OCI-LY1 (cell line): ENCODE measurements at regions not wholly inside any gene's neighbourhood (a gene's known extent, or its start where the extent isn't known, plus 50 kb on each side); places are given as distances from the start of the nearest gene placed in this dataset.

Experiments used
- H2AFZ ChIP-seq: fragments of 200-600 bp; sonication (generic), shearing (Covaris generic); 2 replicates; pipeline ENCODE4 v1.6.0; 2014; ENCODE audit warnings: antibody characterized with exemption, mild to moderate bottlenecking, low read length
- H3F3A ChIP-seq: fragments of 200-600 bp; sonication (generic), shearing (Covaris generic); 2 replicates; pipeline ENCODE4 v1.6.0; 2014; ENCODE audit warnings: mild to moderate bottlenecking, antibody characterized with exemption, low read length, moderate library complexity; ENCODE audit not compliant: insufficient read depth
- H3K27ac ChIP-seq: fragments of 200-600 bp; sonication (generic); 2 replicates; pipeline ENCODE4 v1.5.1; 2014; ENCODE audit warnings: low read length, mixed run types, mild to moderate bottlenecking, low read depth; ENCODE audit not compliant: poor library complexity, severe bottlenecking
- H3K27me3 ChIP-seq: fragments of 200-600 bp; sonication (generic); 2 replicates; pipeline ENCODE4 v1.6.0; 2014; ENCODE audit warnings: antibody characterized with exemption, mild to moderate bottlenecking, low read length, moderate library complexity; ENCODE audit not compliant: insufficient read depth
- H3K36me3 ChIP-seq: fragments of 200-600 bp; sonication (generic); 2 replicates; pipeline ENCODE4 v1.6.1; 2014; ENCODE audit warnings: mild to moderate bottlenecking, antibody characterized with exemption, low read length, moderate library complexity, mixed read lengths; ENCODE audit not compliant: insufficient read depth
- H3K4me1 ChIP-seq: fragments of 200-600 bp; sonication (generic); 2 replicates; pipeline ENCODE4 v1.5.1; 2014; ENCODE audit warnings: mild to moderate bottlenecking, low read length, moderate library complexity; ENCODE audit not compliant: insufficient read depth, severe bottlenecking
- H3K4me2 ChIP-seq: fragments of 200-600 bp; sonication (generic), shearing (Covaris generic); 2 replicates; pipeline ENCODE4 v1.6.1; 2014; ENCODE audit warnings: low read length
- H3K4me3 ChIP-seq: fragments of 200-600 bp; sonication (generic); 2 replicates; pipeline ENCODE4 v1.5.1; 2014; ENCODE audit warnings: low read length, low read depth, mild to moderate bottlenecking, mixed read lengths; ENCODE audit not compliant: poor library complexity, severe bottlenecking
- H3K79me2 ChIP-seq: fragments of 200-600 bp; shearing (Covaris generic); 2 replicates; pipeline ENCODE4 v1.6.1; 2016; ENCODE audit warnings: mixed run types, low read length, mixed read lengths; ENCODE audit not compliant: insufficient read depth
- H3K9ac ChIP-seq: fragments of 200-600 bp; sonication (generic), shearing (Covaris generic); 2 replicates; pipeline ENCODE4 v1.6.1; 2014; ENCODE audit warnings: mild to moderate bottlenecking, low read length, mixed read lengths
- H3K9me2 ChIP-seq: fragments of 200-600 bp; sonication (generic), shearing (Covaris generic); 2 replicates; pipeline ENCODE4 v1.6.1; 2014; ENCODE audit warnings: low read depth, mild to moderate bottlenecking, low read length, mixed read lengths
- H3K9me3 ChIP-seq: fragments of 200-600 bp; shearing (Covaris generic); 2 replicates; pipeline ENCODE4 v1.6.1; 2014; ENCODE audit warnings: low read length, mixed read lengths
- H4K20me1 ChIP-seq: fragments of 200-600 bp; sonication (generic), shearing (Covaris generic); 2 replicates; pipeline ENCODE4 v1.6.0; 2016; ENCODE audit warnings: mild to moderate bottlenecking, low read length; ENCODE audit not compliant: insufficient read depth
- EZH2 ChIP-seq: fragments of 200-600 bp; sonication (generic), shearing (Covaris generic); IDR thresholded peaks from 2 replicates; pipeline ENCODE4 v1.8.0; 2017; ENCODE audit warnings: borderline replicate concordance, mixed run types, mild to moderate bottlenecking, antibody characterized with exemption, low read length, moderate library complexity, mixed read lengths
- TF ChIP-seq, protein P1 (sequence below): fragments of 200-600 bp; sonication (generic), shearing (Covaris generic); IDR thresholded peaks from 2 replicates; pipeline ENCODE4 v1.5.1; 2017; ENCODE audit warnings: mild to moderate bottlenecking, antibody characterized with exemption, low read length, moderate library complexity, mixed read lengths

DNA sequence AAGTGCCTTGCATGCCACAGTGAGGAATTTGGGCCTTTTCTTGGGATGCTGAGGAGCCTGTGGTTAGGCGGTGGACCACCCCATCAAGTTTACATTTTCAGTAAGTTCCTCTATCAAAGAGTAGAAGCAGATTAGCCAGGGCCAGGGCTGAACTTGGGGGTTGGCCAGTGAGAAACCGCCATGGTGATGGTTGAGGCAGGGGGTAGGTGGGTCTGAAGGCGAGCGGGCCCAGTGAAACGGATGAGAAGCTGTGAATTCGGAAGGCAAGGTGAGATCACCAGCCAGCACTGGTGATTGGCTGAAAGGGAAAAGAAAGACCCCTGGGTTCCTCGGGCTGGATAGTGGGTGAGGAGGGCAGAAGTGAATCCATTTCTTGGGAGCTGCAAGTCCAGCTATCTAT, 311.4 kb downstream of the CBLN1 start:
- no peaks in the 10 kb centered on the region for H3K9me3 ChIP-seq
- no peaks in the 10 kb centered on the region for H3K4me1 ChIP-seq
- H3K4me2 ChIP-seq: no peak overlapping the region
- H3K27ac ChIP-seq: no peak overlapping the region
- no peaks in the 10 kb centered on the region for H3K79me2 ChIP-seq
- no peak overlapping the region for H3K4me3 ChIP-seq
- TF ChIP-seq EZH2: no peak
- TF ChIP-seq, protein P1, sequence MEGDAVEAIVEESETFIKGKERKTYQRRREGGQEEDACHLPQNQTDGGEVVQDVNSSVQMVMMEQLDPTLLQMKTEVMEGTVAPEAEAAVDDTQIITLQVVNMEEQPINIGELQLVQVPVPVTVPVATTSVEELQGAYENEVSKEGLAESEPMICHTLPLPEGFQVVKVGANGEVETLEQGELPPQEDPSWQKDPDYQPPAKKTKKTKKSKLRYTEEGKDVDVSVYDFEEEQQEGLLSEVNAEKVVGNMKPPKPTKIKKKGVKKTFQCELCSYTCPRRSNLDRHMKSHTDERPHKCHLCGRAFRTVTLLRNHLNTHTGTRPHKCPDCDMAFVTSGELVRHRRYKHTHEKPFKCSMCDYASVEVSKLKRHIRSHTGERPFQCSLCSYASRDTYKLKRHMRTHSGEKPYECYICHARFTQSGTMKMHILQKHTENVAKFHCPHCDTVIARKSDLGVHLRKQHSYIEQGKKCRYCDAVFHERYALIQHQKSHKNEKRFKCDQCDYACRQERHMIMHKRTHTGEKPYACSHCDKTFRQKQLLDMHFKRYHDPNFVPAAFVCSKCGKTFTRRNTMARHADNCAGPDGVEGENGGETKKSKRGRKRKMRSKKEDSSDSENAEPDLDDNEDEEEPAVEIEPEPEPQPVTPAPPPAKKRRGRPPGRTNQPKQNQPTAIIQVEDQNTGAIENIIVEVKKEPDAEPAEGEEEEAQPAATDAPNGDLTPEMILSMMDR: no peak
- no peaks in the 10 kb centered on the region for H3K36me3 ChIP-seq
- H2AFZ ChIP-seq: no peak overlapping the region
- no peak overlapping the region for H3K9ac ChIP-seq
- H3K27me3 ChIP-seq: no peaks in the 10 kb centered on the region; the same call in 1 of the 2 replicates
- no peaks in the 10 kb centered on the region for H3F3A ChIP-seq
- no peaks in the 10 kb centered on the region for H4K20me1 ChIP-seq
- no peaks in the 10 kb centered on the region for H3K9me2 ChIP-seq

DNA sequence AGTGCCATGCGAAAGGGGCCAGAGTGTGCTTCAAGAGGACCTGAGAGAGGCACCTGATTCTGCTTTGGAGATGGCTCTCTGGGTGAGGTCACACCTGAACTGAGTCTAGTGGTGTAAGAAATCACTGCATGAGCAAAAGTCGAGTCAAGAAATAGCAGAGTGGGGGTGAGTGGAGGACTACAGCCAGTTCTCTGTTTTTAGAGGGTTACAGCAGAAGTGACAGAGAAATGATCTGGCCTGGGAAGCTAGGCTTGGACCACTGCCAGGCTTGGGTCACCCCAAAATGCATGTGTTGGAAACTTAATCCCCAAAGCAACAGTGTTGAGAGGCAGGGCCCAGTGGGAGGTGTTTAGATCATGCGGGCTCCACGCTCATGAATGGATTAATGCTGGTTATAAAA, 312.0 kb downstream of the CBLN1 start:
- no peaks in the 10 kb centered on the region for H3K36me3 ChIP-seq
- no peaks in the 10 kb centered on the region for H3K79me2 ChIP-seq
- no peak overlapping the region for H2AFZ ChIP-seq
- H4K20me1 ChIP-seq: no peaks in the 10 kb centered on the region
- no peaks in the 10 kb centered on the region for H3K9me3 ChIP-seq
- H3K27me3 ChIP-seq: no peaks in the 10 kb centered on the region; the same call in 1 of the 2 replicates
- H3K4me1 ChIP-seq: no peaks in the 10 kb centered on the region
- TF ChIP-seq, protein P1: no peak
- no peak for TF ChIP-seq EZH2
- no peaks in the 10 kb centered on the region for H3F3A ChIP-seq
- no peak overlapping the region for H3K4me3 ChIP-seq
- no peak overlapping the region for H3K4me2 ChIP-seq
- H3K27ac ChIP-seq: no peak overlapping the region
- H3K9me2 ChIP-seq: no peaks in the 10 kb centered on the region
- no peak overlapping the region for H3K9ac ChIP-seq

DNA sequence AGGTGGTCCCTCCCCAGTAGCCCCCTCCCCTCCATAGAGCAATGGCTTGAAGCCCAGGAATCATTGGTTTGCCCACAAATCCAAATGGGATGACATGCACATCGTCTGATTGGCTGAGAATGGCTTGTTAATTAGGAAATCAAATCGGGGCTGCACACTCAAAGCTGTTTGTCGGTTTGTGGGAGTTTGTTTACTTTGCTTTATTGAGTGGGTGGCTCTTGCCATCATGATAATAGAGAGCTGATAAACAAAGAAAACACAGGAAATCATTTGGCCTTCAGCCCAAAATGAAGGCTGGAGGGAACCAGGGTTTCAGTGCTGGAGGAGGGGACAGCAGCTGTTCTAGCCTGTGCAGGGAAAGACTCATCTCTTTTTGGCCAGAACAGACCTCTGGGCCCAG, 316.3 kb downstream of the CBLN1 start:
- H3K4me2 ChIP-seq: no peak overlapping the region

More for the DNA sequence above, 316.3 kb downstream of the CBLN1 start:
- Histone ChIP-seq H2AFZ (no peak overlapping the region), H3K9ac (no peak overlapping the region), H3K36me3 (no peaks in the 10 kb centered on the region), H3K27me3 (no peaks in the 10 kb centered on the region), H4K20me1 (no peaks in the 10 kb centered on the region), H3K27ac (no peak overlapping the region), H3K79me2 (no peaks in the 10 kb centered on the region), H3F3A (no peaks in the 10 kb centered on the region), H3K4me1 (no peaks in the 10 kb centered on the region), H3K9me3 (no peaks in the 10 kb centered on the region), H3K4me3 (no peak overlapping the region), H3K9me2 (no peaks in the 10 kb centered on the region)
- TF ChIP-seq EZH2: no peak
- TF ChIP-seq, protein P1: no peak
